Suppressor macrophage treated with lipopolysaccharide for 1 hour (primary cell): ENCODE measurements at regions not wholly inside any gene's neighbourhood (a gene's known extent, or its start where the extent isn't known, plus 50 kb on each side); places are given as distances from the start of the nearest gene placed in this dataset.

Experiments
- DNase-seq, 3 donors: peaks; one replicate each; pipeline ENCODE4 v3.0.0-alpha.2; 2020 to 2022

GRCh38 chrX:47302396-47302795 lies 68.0 kb upstream of the ZNF157 start:
- no peak for DNase-seq

GRCh38 chrX:47306471-47307023 lies 63.8 kb upstream of the ZNF157 start:
- DNase-seq, result peak; percentile 10 to 28 (median 12)

DNA sequence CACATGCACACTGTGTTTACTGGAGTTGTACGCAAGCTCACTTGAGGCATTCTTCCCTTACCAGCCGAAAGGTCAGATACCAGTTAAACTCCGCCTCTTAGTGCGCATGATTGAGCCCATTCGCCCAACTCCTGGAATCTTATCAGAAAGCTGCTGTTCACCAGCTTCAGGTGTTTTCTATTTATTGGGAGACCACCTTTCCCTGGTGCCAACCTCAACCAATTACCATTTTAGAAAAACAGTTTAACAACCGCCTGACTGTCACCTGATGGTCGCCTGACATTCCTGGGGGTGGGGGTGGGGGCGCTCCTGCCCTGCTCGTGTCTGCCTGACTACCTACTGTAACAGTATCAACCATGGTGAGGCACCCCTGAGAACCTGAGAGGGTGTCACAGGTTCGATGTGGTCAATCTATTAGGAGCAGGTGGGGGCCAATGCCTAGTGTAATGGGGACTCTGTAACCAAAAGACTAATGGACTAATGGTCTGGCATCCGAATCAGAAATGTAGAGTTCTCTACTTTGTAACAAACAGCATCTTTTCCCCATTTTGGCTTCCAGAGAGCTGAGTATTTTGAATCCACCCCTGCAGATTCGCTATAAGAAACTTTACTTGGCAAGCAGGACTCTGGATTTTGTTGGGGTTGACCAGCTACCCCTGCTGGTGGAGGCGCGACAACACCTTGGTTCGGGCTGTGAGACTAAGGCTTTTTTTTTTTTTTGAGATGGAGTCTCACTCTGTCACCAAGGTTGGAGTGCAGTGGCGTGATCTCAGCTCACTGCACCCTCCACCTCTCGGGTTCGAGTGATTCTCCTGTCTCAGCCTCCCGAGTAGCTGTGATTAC lies 58.2 kb upstream of the ZNF157 start:
- DNase-seq, result peak; percentile 57 to 67 (median 63)

DNA sequence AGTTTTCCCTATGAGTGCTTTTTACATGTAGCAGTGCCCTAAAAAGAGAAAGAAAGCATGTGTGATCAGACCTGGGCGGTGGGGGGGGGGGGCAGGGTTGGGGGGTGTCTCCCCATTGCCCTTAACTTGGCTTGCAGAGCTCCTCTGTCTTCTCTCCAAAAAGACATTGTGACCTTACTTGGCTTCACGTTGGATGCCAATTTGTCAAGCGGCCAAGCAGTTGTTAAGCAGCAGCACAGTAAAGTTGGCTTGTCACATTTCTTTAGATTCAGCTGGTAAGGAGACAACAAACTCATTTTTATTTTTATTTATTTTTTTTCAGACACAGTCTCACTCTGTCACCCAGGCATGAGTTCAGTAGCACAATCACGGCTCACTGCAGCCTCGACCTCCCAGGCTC lies 57.3 kb upstream of the ZNF157 start:
- DNase-seq, result no peak

GRCh38 chrX:47316276-47317025 lies 53.9 kb upstream of the ZNF157 start:
- DNase-seq, result no peak
